ENCODE measurements at regions not wholly inside any gene's neighbourhood (a gene's known extent, or its start where the extent isn't known, plus 50 kb on each side); places are given as distances from the start of the nearest gene placed in this dataset.

GRCh38 chr1:8137481-8138244 is 111.6 kb upstream of the ERRFI1 start:
- H3K36me3 ChIP-seq = no peaks in the 10 kb centered on the region
- DNase-seq (ENCODE audit: low spot score) = peak; percentile 78
- H3K4me1 ChIP-seq = peaks cover 0 to 33% of the 10 kb centered on the region in 2 donors

GRCh38 chr1:8136766-8137165 is 110.7 kb upstream of the ERRFI1 start:
- H3K9me3 ChIP-seq = no peaks in the 10 kb centered on the region
- no peaks in the 10 kb centered on the region for H3K36me3 ChIP-seq
- H3K27me3 ChIP-seq = no peaks in the 10 kb centered on the region
- peaks cover 0 to 33% of the 10 kb centered on the region in 2 donors for H3K4me1 ChIP-seq
- no peak for DNase-seq (ENCODE audit: low spot score)
- no peak for TF ChIP-seq CTCF (IDR thresholded peaks at IDR 0.05)
- peak overlapping the region; percentile 43 to 64 for H3K27ac ChIP-seq
- H3K4me3 ChIP-seq = no peak overlapping the region

More at GRCh38 chr1:8137481-8138244, 111.6 kb upstream of the ERRFI1 start:
- H3K27ac ChIP-seq = peak overlapping the region; percentile 43 to 64
- no peaks in the 10 kb centered on the region for H3K9me3 ChIP-seq
- TF ChIP-seq CTCF (IDR thresholded peaks at IDR 0.05) = no peak
- H3K27me3 ChIP-seq = no peaks in the 10 kb centered on the region
- H3K4me3 ChIP-seq = no peak overlapping the region

GRCh38 chr1:8135250-8135649 is 109.1 kb upstream of the ERRFI1 start:
- Histone ChIP-seq H3K27ac (peak overlapping the region in 1 of 2 donors; percentile 75), H3K9me3 (no peaks in the 10 kb centered on the region), H3K4me1 (peaks cover 0 to 33% of the 10 kb centered on the region in 2 donors), H3K4me3 (no peak overlapping the region), H3K27me3 (no peaks in the 10 kb centered on the region), H3K36me3 (no peaks in the 10 kb centered on the region)
- no peak for TF ChIP-seq CTCF (IDR thresholded peaks at IDR 0.05)
- no peak for DNase-seq (ENCODE audit: low spot score)

GRCh38 chr1:8134546-8135235 is 108.6 kb upstream of the ERRFI1 start:
- no peaks in the 10 kb centered on the region for H3K36me3 ChIP-seq
- H3K27me3 ChIP-seq = no peaks in the 10 kb centered on the region
- H3K4me3 ChIP-seq = no peak overlapping the region
- peak overlapping the region; percentile 49 to 75 for H3K27ac ChIP-seq
- DNase-seq (ENCODE audit: low spot score) = no peak
- H3K4me1 ChIP-seq = peaks cover 0 to 33% of the 10 kb centered on the region in 2 donors
- H3K9me3 ChIP-seq = no peaks in the 10 kb centered on the region
- TF ChIP-seq CTCF (IDR thresholded peaks at IDR 0.05) = no peak

- peak; percentile 84 for DNase-seq (ENCODE audit: low spot score)
- peaks cover 0 to 33% of the 10 kb centered on the region in 2 donors for H3K4me1 ChIP-seq
- TF ChIP-seq CTCF (IDR thresholded peaks at IDR 0.05) = no peak
- H3K4me3 ChIP-seq = no peak overlapping the region
- no peaks in the 10 kb centered on the region for H3K36me3 ChIP-seq
- no peaks in the 10 kb centered on the region for H3K9me3 ChIP-seq
- no peaks in the 10 kb centered on the region for H3K27me3 ChIP-seq
- peak overlapping the region; percentile 49 to 75 for H3K27ac ChIP-seq
Measured at GRCh38 chr1:8133657-8134430, 107.7 kb upstream of the ERRFI1 start.

Data from right atrium auricular region (tissue), 2 donors.